HCT116 (cell line): ENCODE measurements at regions not wholly inside any gene's neighbourhood (a gene's known extent, or its start where the extent isn't known, plus 50 kb on each side); places are given as distances from the start of the nearest gene placed in this dataset.
"Not testable (repeated sequence)": the region's sequence is repeated elsewhere in the genome, so short reads cannot be mapped to it uniquely, and the experiment has no call there.

Experiments
- CTCF ChIP-seq, 3 experiments: fragments of 200-600 bp in 1 of 3; sonication (generic) in 1 of 3; IDR thresholded peaks in 2 of 3; conservative IDR thresholded peaks in 1 of 3; 2 replicates each; pipeline ENCODE4 v1.5.1; 2012 to 2017; ENCODE audit warnings: low read depth in 2 of 3, low read length in 2 of 3, antibody characterized with exemption in 1 of 3, borderline replicate concordance in 1 of 3, control low read depth in 1 of 3, mild to moderate bottlenecking in 1 of 3, mixed read lengths in 1 of 3, mixed run types in 1 of 3, moderate library complexity in 1 of 3; ENCODE audit not compliant: insufficient read depth in 1 of 3
- EGR1 ChIP-seq: IDR thresholded peaks from 2 replicates; pipeline ENCODE4 v1.6.1; 2012; ENCODE audit warnings: low read depth
- EZH2 ChIP-seq: fragments of 200-600 bp; sonication (generic); IDR thresholded peaks from 2 replicates; pipeline ENCODE4 v1.6.1; 2017; ENCODE audit warnings: antibody characterized with exemption, mixed run types
- EZH2phosphoT487 ChIP-seq: fragments of 200-600 bp; IDR thresholded peaks from 2 replicates; pipeline ENCODE4 v1.6.1; 2018; ENCODE audit warnings: antibody characterized with exemption, borderline replicate concordance
- JUND ChIP-seq: IDR thresholded peaks from 2 replicates; pipeline ENCODE4 v1.6.1; 2012
- POLR2A ChIP-seq: IDR thresholded peaks from 2 replicates; pipeline ENCODE4 v1.7.0; 2011; ENCODE audit warnings: borderline replicate concordance; ENCODE audit not compliant: insufficient read depth, insufficient read length; ENCODE audit errors: extremely low read depth
- POLR2AphosphoS5 ChIP-seq: IDR thresholded peaks from 2 replicates; pipeline ENCODE4 v1.6.1; 2011; ENCODE audit warnings: mild to moderate bottlenecking, low read depth, low read length, moderate library complexity
- RAD21 ChIP-seq: IDR thresholded peaks from 2 replicates; pipeline ENCODE4 v1.6.1; 2012; ENCODE audit warnings: low read depth, mild to moderate bottlenecking
- REST ChIP-seq: IDR thresholded peaks from 2 replicates; pipeline ENCODE4 v1.6.1; 2012; ENCODE audit warnings: low read depth
- SIN3A ChIP-seq: IDR thresholded peaks from 2 replicates; pipeline ENCODE4 v1.6.1; 2012; ENCODE audit warnings: low read depth
- TCF7L2 ChIP-seq: IDR thresholded peaks from 2 replicates; pipeline ENCODE4 v1.7.0; 2011; ENCODE audit warnings: borderline replicate concordance, inconsistent platforms; ENCODE audit not compliant: insufficient read depth, insufficient read length; ENCODE audit errors: extremely low read depth
- ZBTB33 ChIP-seq: IDR thresholded peaks from 2 replicates; pipeline ENCODE4 v1.6.1; 2011; ENCODE audit warnings: mild to moderate bottlenecking, low read length, moderate library complexity; ENCODE audit not compliant: insufficient replicate concordance; ENCODE audit errors: extremely low read depth
- ZFX ChIP-seq: fragments of 450-650 bp; IDR thresholded peaks from 2 replicates; pipeline ENCODE4 v1.6.1; 2017

GRCh38 chr1:220475141-220475540 is 52.8 kb upstream of the MARK1 start:
- TF ChIP-seq ZBTB33; EZH2; TCF7L2; CTCF (IDR thresholded peaks at IDR 0.05 in 2 of 3, conservative IDR thresholded peaks at IDR 0.05 in 1 of 3; ENCODE audit: borderline replicate concordance in 1 of 3, insufficient read depth in 1 of 3, low read depth in 2 of 3, low read length in 2 of 3); EZH2phosphoT487; EGR1; SIN3A; RAD21; JUND; POLR2A; POLR2AphosphoS5; REST; ZFX: not testable (repeated sequence)
